Ovary (tissue), 7 donors: ENCODE measurements at regions not wholly inside any gene's neighbourhood (a gene's known extent, or its start where the extent isn't known, plus 50 kb on each side); places are given as distances from the start of the nearest gene placed in this dataset.

Source experiments
- DNase-seq, 5 donors: peaks; one replicate each; pipeline ENCODE4 v3.0.0-alpha.2; 2019 to 2020
- H3K27ac ChIP-seq, 2 donors: fragments of 200-600 bp; one replicate each; pipeline versions ENCODE4 v1.5.1 to v1.8.0; 2019 to 2022
- H3K27me3 ChIP-seq: fragments of 200-600 bp; one replicate; pipeline ENCODE4 v1.8.0; 2022
- H3K36me3 ChIP-seq: fragments of 200-600 bp; sonication (generic); one replicate; pipeline ENCODE4 v1.5.1; 2019
- H3K4me1 ChIP-seq: one replicate; pipeline ENCODE4 v1.8.1; 2013; ENCODE audit warnings: mild to moderate bottlenecking, moderate library complexity; ENCODE audit not compliant: insufficient read depth
- H3K4me3 ChIP-seq: fragments of 200-600 bp; sonication (generic); one replicate; pipeline ENCODE4 v1.5.1; 2017
- H3K9me3 ChIP-seq, 2 donors: fragments of 200-600 bp in 1 of 2; sonication (generic) in 1 of 2; one replicate each; pipeline versions ENCODE4 v1.5.1 to v1.8.1; 2013 to 2019; ENCODE audit warnings: mild to moderate bottlenecking in 1 of 2, moderate library complexity in 1 of 2
- CTCF ChIP-seq, 3 donors: fragments of 450-650 bp in 2 of 3; fragments of 200-600 bp in 1 of 3; IDR thresholded peaks; one replicate each; pipeline versions ENCODE4 v1.5.1 to v1.8.0; 2016 to 2022; ENCODE audit warnings: antibody characterized with exemption in 3 of 3, mild to moderate bottlenecking in 1 of 3
- EP300 ChIP-seq: sonication (generic); formaldehyde crosslinking; IDR thresholded peaks from one replicate; pipeline ENCODE4 v1.6.1; 2017; ENCODE audit warnings: antibody characterized with exemption
- POLR2A ChIP-seq: fragments of 450-650 bp; IDR thresholded peaks from one replicate; pipeline ENCODE4 v1.6.1; 2017; ENCODE audit warnings: antibody characterized with exemption, mild to moderate bottlenecking, moderate library complexity
- WGBS, 3 donors: extraction: QIAGEN DNeasy Blood & Tissue Kit in 1 of 3; methylation state at CpG; one replicate each; pipeline versions ENCODE4 v1.1.5 to v1.1.7; 2013 to 2017; 5-methylcytosine and 5-hydroxymethylcytosine counted together
- intact Hi-C, 4 donors: fragments of 100-400 bp; cut with DNase I; formaldehyde crosslinking; loops; one replicate each; pipeline versions ENCODE4 v1.11.0 to v1.15.1; 2022 to 2023
- donor health status: DM: no; HTN: no; CAD: no; lungs with moderate emphysema.
- donor health status: DM: no; HTN: no; CAD: no.
- donor health status: Bipolar disorder and iron deficiency.
- donor health status: DM: no; HTN: no; CAD: no.
- donor health status: DM: yes; HTN: yes; CAD: no.

GRCh38 chr3:137075020-137075419, 117.2 kb downstream of the IL20RB start:
- H3K27me3 ChIP-seq: no peaks in the 10 kb centered on the region
- no peak overlapping the region for H3K27ac ChIP-seq
- no peak for DNase-seq
- intact Hi-C loops: no loop called here
- no peak overlapping the region for H3K4me3 ChIP-seq
- no peaks in the 10 kb centered on the region for H3K4me1 ChIP-seq
- H3K36me3 ChIP-seq: no peaks in the 10 kb centered on the region
- H3K9me3 ChIP-seq: no peaks in the 10 kb centered on the region
- TF ChIP-seq EP300 (no peak), POLR2A (no peak), CTCF (IDR thresholded peaks at IDR 0.05) (no peak)
- 83 to 92% (median 85%) methylated on average over 2 of the region's 2 CpGs for WGBS, 3 donors

- Histone ChIP-seq H3K9me3 (no peaks in the 10 kb centered on the region), H3K27me3 (no peaks in the 10 kb centered on the region), H3K4me3 (no peak overlapping the region), H3K4me1 (no peaks in the 10 kb centered on the region), H3K36me3 (no peaks in the 10 kb centered on the region), H3K27ac (no peak overlapping the region)
- no peak for DNase-seq
- TF ChIP-seq EP300 (no peak), POLR2A (no peak), CTCF (IDR thresholded peaks at IDR 0.05) (no peak)
- 79 to 91% (median 79%) methylated on average over 2 of the region's 2 CpGs for WGBS, 3 donors
- intact Hi-C loops: no loop called here
Measured at GRCh38 chr3:137078040-137078439, 120.3 kb downstream of the IL20RB start.

GRCh38 chr3:137079571-137079970, 121.8 kb downstream of the IL20RB start:
- H3K9me3 ChIP-seq: no peaks in the 10 kb centered on the region
- no peaks in the 10 kb centered on the region for H3K27me3 ChIP-seq
- no peaks in the 10 kb centered on the region for H3K36me3 ChIP-seq
- no peaks in the 10 kb centered on the region for H3K4me1 ChIP-seq
- TF ChIP-seq POLR2A: no peak
- TF ChIP-seq EP300: no peak
- TF ChIP-seq CTCF (IDR thresholded peaks at IDR 0.05): no peak
- H3K4me3 ChIP-seq: no peak overlapping the region
- no peak overlapping the region for H3K27ac ChIP-seq
- DNase-seq: no peak
- intact Hi-C loops: no loop called here
- WGBS, 3 donors: 78 to 87% (median 83%) methylated on average over 2 of the region's 2 CpGs

- H3K4me3 ChIP-seq: no peak overlapping the region
- no peaks in the 10 kb centered on the region for H3K4me1 ChIP-seq
- intact Hi-C loops: no loop called here
- TF ChIP-seq EP300: no peak
- no peak for TF ChIP-seq CTCF (IDR thresholded peaks at IDR 0.05)
- TF ChIP-seq POLR2A: no peak
- no peak for DNase-seq
- H3K9me3 ChIP-seq: no peaks in the 10 kb centered on the region
- no peaks in the 10 kb centered on the region for H3K36me3 ChIP-seq
- H3K27ac ChIP-seq: no peak overlapping the region
- WGBS, 3 donors: 21 to 33% (median 21%) methylated on average over 3 of the region's 3 CpGs
- no peaks in the 10 kb centered on the region for H3K27me3 ChIP-seq
Measured at GRCh38 chr3:137081711-137082110, 123.9 kb downstream of the IL20RB start.

- Histone ChIP-seq H3K36me3 (no peaks in the 10 kb centered on the region), H3K4me1 (no peaks in the 10 kb centered on the region), H3K4me3 (no peak overlapping the region), H3K27ac (no peak overlapping the region), H3K27me3 (no peaks in the 10 kb centered on the region), H3K9me3 (no peaks in the 10 kb centered on the region)
- WGBS, 3 donors: 87 to 95% (median 94%) methylated on average over 2 of the region's 2 CpGs
- no peak for DNase-seq
- TF ChIP-seq CTCF (IDR thresholded peaks at IDR 0.05) (no peak), EP300 (no peak), POLR2A (no peak)
- intact Hi-C loops: no loop called here
Measured at GRCh38 chr3:137082763-137083162, 125.0 kb downstream of the IL20RB start.
